K562 (cell line): ENCODE measurements at regions not wholly inside any gene's neighbourhood (a gene's known extent, or its start where the extent isn't known, plus 50 kb on each side); places are given as distances from the start of the nearest gene placed in this dataset.

Experiments
- ATF1 ChIP-seq, 2 experiments: fragments of 450-650 bp in 1 of 2; IDR thresholded peaks; 2 replicates each; pipeline ENCODE4 v1.6.1; 2016; ENCODE audit warnings: missing compliant biosample characterization in 1 of 2, missing genetic modification characterization in 1 of 2
- CC2D1A ChIP-seq: fragments of 450-650 bp; IDR thresholded peaks from 2 replicates; pipeline ENCODE4 v1.6.1; 2017; ENCODE audit warnings: mild to moderate bottlenecking
- CHD4 ChIP-seq: fragments of 200-600 bp; sonication (generic); IDR thresholded peaks from 3 replicates; pipeline ENCODE4 v1.6.1; 2012; ENCODE audit warnings: low read depth, mild to moderate bottlenecking, mixed read lengths, low read length, inconsistent platforms; ENCODE audit not compliant: insufficient read depth, insufficient replicate concordance, poor library complexity, severe bottlenecking
- CTCF ChIP-seq, 3 experiments: IDR thresholded peaks in 2 of 3; conservative IDR thresholded peaks in 1 of 3; 2 replicates each; pipeline ENCODE4 v1.5.1; 2011 to 2012; ENCODE audit warnings: low read length in 3 of 3, mild to moderate bottlenecking in 3 of 3, control low read depth in 2 of 3, improper control_type of control experiment in 1 of 3, inconsistent platforms in 1 of 3, low read depth in 1 of 3, mixed read lengths in 1 of 3, moderate library complexity in 1 of 3; ENCODE audit not compliant: insufficient read depth in 2 of 3
- HDAC1 ChIP-seq, 2 experiments: fragments of 450-650 bp; IDR thresholded peaks; 2 replicates each; pipeline ENCODE4 v1.6.1; 2016 to 2017; ENCODE audit warnings: inconsistent platforms in 1 of 2, mild to moderate bottlenecking in 1 of 2, moderate library complexity in 1 of 2
- LEF1 ChIP-seq: fragments of 450-650 bp; IDR thresholded peaks from 2 replicates; pipeline ENCODE4 v1.6.1; 2016; ENCODE audit warnings: mild to moderate bottlenecking
- MAZ ChIP-seq, 2 experiments: fragments of 450-650 bp in 1 of 2; sonication (generic) in 1 of 2; formaldehyde crosslinking; IDR thresholded peaks in 1 of 2; conservative IDR thresholded peaks in 1 of 2; 2 replicates each; pipeline versions ENCODE4 v1.4.0 to v1.5.0; 2020; ENCODE audit warnings: mild to moderate bottlenecking in 1 of 2, missing genetic modification reagents in 1 of 2
- POLR2AphosphoS5 ChIP-seq: IDR thresholded peaks from 2 replicates; pipeline ENCODE4 v1.6.1; 2011; ENCODE audit warnings: mild to moderate bottlenecking, low read depth, low read length, moderate library complexity; ENCODE audit not compliant: control insufficient read depth, insufficient read depth
- TARDBP ChIP-seq: fragments of 450-650 bp; IDR thresholded peaks from 2 replicates; pipeline ENCODE4 v1.6.1; 2016
- TEAD4 ChIP-seq, 2 experiments: sonication (generic) in 1 of 2; formaldehyde crosslinking in 1 of 2; IDR thresholded peaks; 2 replicates each; pipeline versions ENCODE4 v1.6.1 to v1.8.0; 2012 to 2022; ENCODE audit warnings: borderline replicate concordance in 1 of 2, inconsistent platforms in 1 of 2, low read length in 1 of 2, mild to moderate bottlenecking in 1 of 2, missing genetic modification reagents in 1 of 2
- TRIM28 ChIP-seq: fragments of 450-650 bp; IDR thresholded peaks from 2 replicates; pipeline ENCODE4 v1.6.1; 2017
- USF1 ChIP-seq: sonication (generic); formaldehyde crosslinking; IDR thresholded peaks from 2 replicates; pipeline ENCODE4 v1.9.0; 2022; ENCODE audit warnings: mild to moderate bottlenecking, missing genetic modification reagents
- ZKSCAN8 ChIP-seq: fragments of 200-800 bp; sonication (Bioruptor generic); IDR thresholded peaks from 2 replicates; pipeline ENCODE4 v1.6.1; 2016; ENCODE audit warnings: missing genetic modification characterization, missing compliant biosample characterization
- ZNF274 ChIP-seq: IDR thresholded peaks from 2 replicates; pipeline ENCODE4 v1.6.1; 2011; ENCODE audit warnings: low read depth, mild to moderate bottlenecking, low read length, moderate library complexity, borderline replicate concordance

- TF ChIP-seq ATF1 (CRISPR knock-in tag; IDR thresholded peaks at IDR 0.05): no peak
- TF ChIP-seq ATF1 (tag; IDR thresholded peaks at IDR 0.05): no peak
- TF ChIP-seq CTCF (IDR thresholded peaks at IDR 0.05 in 2 of 3, conservative IDR thresholded peaks at IDR 0.05 in 1 of 3; ENCODE audit: insufficient read depth in 2 of 3, low read depth in 1 of 3, low read length in 3 of 3): no peak
- no peak for TF ChIP-seq CC2D1A
- TF ChIP-seq USF1 (CRISPR knock-in tag): no peak
- TF ChIP-seq TRIM28: no peak
- no peak for TF ChIP-seq ZKSCAN8 (CRISPR knock-in tag)
- TF ChIP-seq CHD4: no peak
- TF ChIP-seq POLR2AphosphoS5: no peak
- no peak for TF ChIP-seq MAZ (CRISPR knock-in tag; conservative IDR thresholded peaks at IDR 0.05 in 1 of 2, IDR thresholded peaks at IDR 0.05 in 1 of 2)
- no peak for TF ChIP-seq LEF1
- no peak for TF ChIP-seq TEAD4 (IDR thresholded peaks at IDR 0.05; ENCODE audit: low read length)
- no peak for TF ChIP-seq TEAD4 (CRISPR knock-in tag; IDR thresholded peaks at IDR 0.05; ENCODE audit: borderline replicate concordance)
- no peak for TF ChIP-seq ZNF274
- no peak for TF ChIP-seq TARDBP
- TF ChIP-seq HDAC1 (IDR thresholded peaks at IDR 0.05): no peak
These were observed 114.3 kb upstream of the TNC start for GRCh38 chr9:115232181-115232774.
